Esophagus (tissue), 2 donors: ENCODE measurements at regions not wholly inside any gene's neighbourhood (a gene's known extent, or its start where the extent isn't known, plus 50 kb on each side); places are given as distances from the start of the nearest gene placed in this dataset.

Experiments
- H3K27ac ChIP-seq, 2 donors: one replicate each; pipeline ENCODE4 v1.5.1; 2013; ENCODE audit warnings: low read depth in 2 of 2, mild to moderate bottlenecking in 2 of 2, inconsistent platforms in 1 of 2, low read length in 1 of 2, moderate library complexity in 1 of 2
- H3K27me3 ChIP-seq, 2 donors: one replicate each; pipeline ENCODE4 v1.6.1; 2013; ENCODE audit warnings: low read length in 2 of 2, control low read depth in 1 of 2, mild to moderate bottlenecking in 1 of 2; ENCODE audit not compliant: insufficient read depth in 2 of 2, control insufficient read depth in 1 of 2
- H3K36me3 ChIP-seq, 2 donors: one replicate each; pipeline ENCODE4 v1.6.1; 2013; ENCODE audit warnings: low read length in 1 of 2; ENCODE audit not compliant: control insufficient read depth in 2 of 2, insufficient read depth in 2 of 2
- H3K4me1 ChIP-seq, 2 donors: one replicate each; pipeline ENCODE4 v1.6.1; 2013; ENCODE audit warnings: low read length in 1 of 2; ENCODE audit not compliant: control insufficient read depth in 2 of 2, insufficient read depth in 2 of 2
- H3K4me3 ChIP-seq, 2 donors: one replicate each; pipeline ENCODE4 v1.5.1; 2013; ENCODE audit warnings: low read length in 2 of 2, mild to moderate bottlenecking in 2 of 2, low read depth in 1 of 2, moderate library complexity in 1 of 2
- H3K9me3 ChIP-seq, 2 donors: one replicate each; pipeline ENCODE4 v1.6.1; 2013; ENCODE audit warnings: mild to moderate bottlenecking in 2 of 2, low read depth in 1 of 2, low read length in 1 of 2, moderate library complexity in 1 of 2; ENCODE audit not compliant: control insufficient read depth in 2 of 2, insufficient read depth in 1 of 2
- WGBS, 2 donors: extraction: QIAGEN DNeasy Blood & Tissue Kit; methylation state at CpG; one replicate each; pipeline ENCODE4 v1.1.7; 2013; 5-methylcytosine and 5-hydroxymethylcytosine counted together
- donor health status: healthy with polysubstance abuse.
- donor health status: Bipolar disorder and iron deficiency.

- Histone ChIP-seq H3K36me3 (no peaks in the 10 kb centered on the region), H3K4me3 (no peak overlapping the region), H3K4me1 (no peaks in the 10 kb centered on the region), H3K27me3 (no peaks in the 10 kb centered on the region), H3K27ac (no peak overlapping the region), H3K9me3 (no peaks in the 10 kb centered on the region)
- 81 to 88% methylated on average over 1 of the region's 1 CpG for WGBS, 2 donors
Observed at GRCh38 chr1:72357411-72357810, 75.1 kb upstream of the NEGR1 start.

GRCh38 chr1:72355899-72356298, 73.6 kb upstream of the NEGR1 start:
- H3K27ac ChIP-seq, result no peak overlapping the region
- no peaks in the 10 kb centered on the region for H3K4me1 ChIP-seq
- no peaks in the 10 kb centered on the region for H3K27me3 ChIP-seq
- H3K9me3 ChIP-seq, result no peaks in the 10 kb centered on the region
- H3K4me3 ChIP-seq, result no peak overlapping the region
- 94% methylated on average over 3 of the region's 3 CpGs for WGBS, 2 donors
- no peaks in the 10 kb centered on the region for H3K36me3 ChIP-seq

GRCh38 chr1:72341661-72342060, 59.3 kb upstream of the NEGR1 start:
- H3K27me3 ChIP-seq, result no peaks in the 10 kb centered on the region
- H3K4me1 ChIP-seq, result no peaks in the 10 kb centered on the region
- H3K4me3 ChIP-seq, result no peak overlapping the region
- no peaks in the 10 kb centered on the region for H3K36me3 ChIP-seq
- WGBS, 2 donors, result 33 to 47% methylated on average over 1 of the region's 1 CpG
- H3K9me3 ChIP-seq, result no peaks in the 10 kb centered on the region
- no peak overlapping the region for H3K27ac ChIP-seq

GRCh38 chr1:72336776-72337175, 54.4 kb upstream of the NEGR1 start:
- Histone ChIP-seq H3K4me1 (no peaks in the 10 kb centered on the region), H3K27me3 (no peaks in the 10 kb centered on the region), H3K9me3 (no peaks in the 10 kb centered on the region), H3K36me3 (no peaks in the 10 kb centered on the region), H3K27ac (no peak overlapping the region), H3K4me3 (no peak overlapping the region)
- WGBS, 2 donors, result 82 to 85% methylated on average over 1 of the region's 1 CpG
